HEK293T (cell line): ENCODE measurements at regions not wholly inside any gene's neighbourhood (a gene's known extent, or its start where the extent isn't known, plus 50 kb on each side); places are given as distances from the start of the nearest gene placed in this dataset.

Source experiments
- CTCF ChIA-PET: fragments of 350-600 bp; formaldehyde crosslinking; extraction: SDS; loops from one replicate; lab custom pipeline; 2021; ENCODE audit warnings: antibody characterized with exemption, inconsistent platforms; lab: Yijun Ruan, JAX
- POLR2A ChIA-PET: fragments of 350-600 bp; formaldehyde crosslinking; extraction: SDS; loops from one replicate; lab custom pipeline; 2020; ENCODE audit warnings: antibody characterized with exemption, inconsistent platforms; lab: Yijun Ruan, JAX
- DNase-seq: peaks from one replicate; pipeline ENCODE4 v3.0.0; 2012; ENCODE audit warnings: mixed read lengths; ENCODE audit errors: extremely low spot score
- ARNT ChIP-seq: fragments of 450-650 bp; IDR thresholded peaks from 2 replicates; pipeline ENCODE4 v1.6.1; 2017; ENCODE audit warnings: mild to moderate bottlenecking
- BHLHE40 ChIP-seq: fragments of 450-650 bp; IDR thresholded peaks from 2 replicates; pipeline ENCODE4 v1.6.1; 2016; ENCODE audit warnings: mild to moderate bottlenecking, moderate library complexity, borderline replicate concordance
- CTBP1 ChIP-seq: fragments of 450-650 bp; IDR thresholded peaks from 2 replicates; pipeline ENCODE4 v1.6.1; 2016; ENCODE audit warnings: borderline replicate concordance
- ELF4 ChIP-seq: fragments of 450-650 bp; IDR thresholded peaks from 2 replicates; pipeline ENCODE4 v1.6.1; 2017; ENCODE audit warnings: antibody characterized with exemption
- FOXA1 ChIP-seq: fragments of 450-650 bp; IDR thresholded peaks from 2 replicates; pipeline ENCODE4 v1.6.1; 2016; ENCODE audit warnings: mild to moderate bottlenecking
- FOXK2 ChIP-seq: fragments of 450-650 bp; IDR thresholded peaks from 2 replicates; pipeline ENCODE4 v1.6.1; 2016; ENCODE audit warnings: mild to moderate bottlenecking
- FOXM1 ChIP-seq: fragments of 450-650 bp; IDR thresholded peaks from 2 replicates; pipeline ENCODE4 v1.6.1; 2017; ENCODE audit warnings: mild to moderate bottlenecking, borderline replicate concordance
- HDGF ChIP-seq: fragments of 450-650 bp; IDR thresholded peaks from 2 replicates; pipeline ENCODE4 v1.6.1; 2017; ENCODE audit warnings: antibody characterized with exemption, borderline replicate concordance
- L3MBTL2 ChIP-seq: fragments of 450-650 bp; conservative IDR thresholded peaks from 2 replicates; pipeline ENCODE4 v1.6.1; 2016; ENCODE audit warnings: mild to moderate bottlenecking
- LEF1 ChIP-seq: fragments of 450-650 bp; IDR thresholded peaks from 2 replicates; pipeline ENCODE4 v1.6.1; 2017; ENCODE audit warnings: mild to moderate bottlenecking, borderline replicate concordance
- NFRKB ChIP-seq: fragments of 450-650 bp; IDR thresholded peaks from 2 replicates; pipeline ENCODE4 v1.6.1; 2016; ENCODE audit warnings: mild to moderate bottlenecking, moderate library complexity
- SP1 ChIP-seq: fragments of 450-650 bp; IDR thresholded peaks from 2 replicates; pipeline ENCODE4 v1.6.1; 2017
- SUZ12 ChIP-seq: fragments of 450-650 bp; IDR thresholded peaks from 2 replicates; pipeline ENCODE4 v1.6.1; 2016; ENCODE audit warnings: mild to moderate bottlenecking
- TARDBP ChIP-seq: fragments of 450-650 bp; IDR thresholded peaks from 2 replicates; pipeline ENCODE4 v1.6.1; 2016
- ZNF384 ChIP-seq: fragments of 450-650 bp; IDR thresholded peaks from 2 replicates; pipeline ENCODE4 v1.6.1; 2016
- TF ChIP-seq, protein P1 (sequence below): fragments of 450-650 bp; IDR thresholded peaks from 2 replicates; pipeline ENCODE4 v1.6.1; 2016

DNA sequence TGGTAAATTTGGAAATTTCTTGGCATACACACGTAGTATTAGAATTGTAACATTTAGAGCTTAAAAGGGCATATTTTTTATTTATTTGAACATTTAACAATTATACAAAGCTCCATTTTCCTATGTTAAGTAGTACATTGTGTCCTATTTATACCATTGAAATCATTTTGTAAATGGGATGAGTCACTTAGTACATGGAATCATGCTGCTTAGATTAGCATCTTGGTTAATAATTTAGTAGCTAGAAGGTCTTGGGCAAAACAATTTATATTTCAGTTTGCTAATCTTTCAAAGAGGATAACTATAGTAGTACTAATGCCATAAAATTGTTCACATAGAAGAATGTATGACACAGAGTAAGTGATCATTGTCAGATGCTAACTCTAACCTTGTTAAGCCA lies 450.1 kb upstream of the LUZP2 start:
- no peak for DNase-seq
- CTCF ChIA-PET, result no interaction called here
- TF ChIP-seq SP1, result no peak
- no peak for TF ChIP-seq HDGF
- TF ChIP-seq FOXM1, result no peak
- no peak for TF ChIP-seq TARDBP
- TF ChIP-seq NFRKB, result no peak
- no peak for TF ChIP-seq CTBP1
- no peak for TF ChIP-seq BHLHE40
- no peak for TF ChIP-seq L3MBTL2
- no peak for TF ChIP-seq LEF1
- TF ChIP-seq FOXA1, result no peak
- TF ChIP-seq, protein P1, sequence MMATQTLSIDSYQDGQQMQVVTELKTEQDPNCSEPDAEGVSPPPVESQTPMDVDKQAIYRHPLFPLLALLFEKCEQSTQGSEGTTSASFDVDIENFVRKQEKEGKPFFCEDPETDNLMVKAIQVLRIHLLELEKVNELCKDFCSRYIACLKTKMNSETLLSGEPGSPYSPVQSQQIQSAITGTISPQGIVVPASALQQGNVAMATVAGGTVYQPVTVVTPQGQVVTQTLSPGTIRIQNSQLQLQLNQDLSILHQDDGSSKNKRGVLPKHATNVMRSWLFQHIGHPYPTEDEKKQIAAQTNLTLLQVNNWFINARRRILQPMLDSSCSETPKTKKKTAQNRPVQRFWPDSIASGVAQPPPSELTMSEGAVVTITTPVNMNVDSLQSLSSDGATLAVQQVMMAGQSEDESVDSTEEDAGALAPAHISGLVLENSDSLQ, result no peak
- TF ChIP-seq ELF4, result no peak
- no peak for TF ChIP-seq ARNT
- no peak for TF ChIP-seq FOXK2
- POLR2A ChIA-PET, result no interaction called here

DNA sequence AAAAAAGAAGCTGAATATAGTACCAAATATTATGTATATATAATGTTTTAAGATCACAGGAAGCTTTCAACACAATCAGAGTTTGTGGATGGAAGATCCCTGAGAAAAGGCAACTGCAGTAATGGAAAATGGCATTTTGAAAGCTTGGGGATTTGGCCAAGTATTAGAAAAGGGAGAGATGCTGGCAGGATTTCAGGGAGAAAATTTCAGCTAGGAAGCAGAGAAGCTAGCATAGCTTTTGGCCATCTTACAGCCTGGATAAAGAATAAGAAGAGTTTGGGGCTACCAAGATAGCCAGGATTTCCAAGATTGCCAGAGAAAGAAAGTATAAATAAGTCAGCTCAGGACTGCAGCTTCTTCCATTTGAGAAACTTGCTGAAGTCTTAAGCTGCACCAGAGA lies 440.8 kb upstream of the LUZP2 start:
- ChIA-PET CTCF (no interaction called here), POLR2A (no interaction called here)
- DNase-seq, result no peak
- TF ChIP-seq LEF1, result no peak
- no peak for TF ChIP-seq NFRKB

DNA sequence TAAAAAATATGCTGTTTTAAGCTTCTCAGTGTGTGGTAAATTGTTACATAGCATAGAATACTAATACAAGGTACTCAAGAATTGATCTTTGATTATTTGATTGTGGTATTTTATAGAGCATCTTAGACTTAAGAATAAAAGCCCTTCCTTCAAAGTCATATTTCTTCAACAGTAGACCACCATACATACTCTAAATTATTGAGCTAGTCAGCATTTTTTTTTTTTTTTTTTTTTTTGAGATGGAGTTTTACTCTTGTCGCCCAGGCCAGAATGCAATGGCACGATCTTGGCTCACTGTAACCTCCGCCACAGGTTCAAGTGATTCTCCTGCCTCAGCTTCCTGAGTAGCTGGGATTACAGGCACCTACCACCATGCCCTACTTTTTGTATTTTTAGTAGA lies 436.7 kb upstream of the LUZP2 start:
- TF ChIP-seq NFRKB (no peak), LEF1 (no peak), FOXK2 (no peak), ZNF384 (no peak), HDGF (no peak), ELF4 (no peak), ARNT (no peak), SUZ12 (no peak), CTBP1 (no peak)
- TF ChIP-seq, protein P1, result no peak
- POLR2A ChIA-PET, result no interaction called here
- CTCF ChIA-PET, result interaction anchor here (0.7 kb wide), 1 partner anchor 1878 kb away, joined by 4 read pairs; no protein-coding TSS in a partner anchor
- DNase-seq, result no peak

DNA sequence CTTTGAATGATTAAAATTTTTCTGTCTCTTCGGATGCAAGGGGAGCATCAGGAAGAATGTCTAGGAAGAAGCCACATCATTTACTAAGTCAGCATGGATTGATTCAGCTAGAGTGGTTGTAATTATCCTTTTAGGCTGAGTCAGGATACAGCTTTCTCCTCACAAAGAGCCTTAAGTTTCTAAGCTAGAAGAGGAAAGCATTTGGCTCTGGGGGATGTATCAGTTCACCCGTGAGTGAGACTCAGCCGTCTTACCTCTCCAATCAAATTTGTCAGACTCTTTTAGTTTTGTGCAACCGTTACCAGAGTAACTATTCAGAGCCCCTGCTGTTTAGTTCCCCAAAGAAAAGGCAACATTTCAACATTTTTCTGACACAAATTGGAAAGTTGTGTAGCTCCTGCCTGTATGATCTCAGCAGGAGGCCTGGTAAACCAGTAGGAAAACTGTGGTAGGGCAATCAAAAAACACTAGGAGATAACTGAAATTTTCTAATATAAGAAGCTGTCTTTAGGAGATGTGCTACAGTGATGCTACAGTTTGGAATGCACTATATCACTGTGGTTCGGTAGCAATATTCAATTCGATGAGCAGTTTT lies 432.4 kb upstream of the LUZP2 start:
- CTCF ChIA-PET, result no interaction called here
- POLR2A ChIA-PET, result no interaction called here
- TF ChIP-seq L3MBTL2, result no peak
- no peak for TF ChIP-seq FOXM1
- TF ChIP-seq FOXA1, result no peak
- TF ChIP-seq TARDBP, result no peak
- TF ChIP-seq, protein P1, result no peak
- TF ChIP-seq ARNT, result no peak
- TF ChIP-seq SP1, result no peak
- no peak for TF ChIP-seq ELF4
- TF ChIP-seq BHLHE40, result no peak
- TF ChIP-seq SUZ12, result no peak
- TF ChIP-seq FOXK2, result no peak
- no peak for TF ChIP-seq HDGF
- no peak for TF ChIP-seq NFRKB
- TF ChIP-seq LEF1, result no peak
- DNase-seq, result no peak

DNA sequence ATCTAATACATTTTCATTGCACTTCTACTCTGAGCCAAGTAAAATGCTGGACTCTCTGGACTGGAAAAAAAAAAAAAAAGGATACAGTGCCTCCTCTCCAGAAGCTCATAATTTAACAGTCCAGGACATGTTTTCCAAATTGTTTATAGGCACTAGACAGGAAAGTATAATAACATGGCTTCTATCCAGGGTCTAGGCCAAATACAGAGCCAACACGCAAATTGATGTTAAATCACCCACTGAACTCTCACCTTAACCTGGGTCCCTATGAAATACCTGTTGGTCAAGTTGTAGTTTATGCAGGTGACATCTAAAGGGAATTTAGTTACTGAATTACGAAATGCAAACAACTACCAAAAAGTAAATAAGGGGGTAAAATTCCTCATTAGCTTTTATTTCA lies 428.7 kb upstream of the LUZP2 start:
- TF ChIP-seq SUZ12 (no peak), L3MBTL2 (no peak), ZNF384 (no peak)
- CTCF ChIA-PET, result no interaction called here
- DNase-seq, result no peak
- POLR2A ChIA-PET, result no interaction called here

DNA sequence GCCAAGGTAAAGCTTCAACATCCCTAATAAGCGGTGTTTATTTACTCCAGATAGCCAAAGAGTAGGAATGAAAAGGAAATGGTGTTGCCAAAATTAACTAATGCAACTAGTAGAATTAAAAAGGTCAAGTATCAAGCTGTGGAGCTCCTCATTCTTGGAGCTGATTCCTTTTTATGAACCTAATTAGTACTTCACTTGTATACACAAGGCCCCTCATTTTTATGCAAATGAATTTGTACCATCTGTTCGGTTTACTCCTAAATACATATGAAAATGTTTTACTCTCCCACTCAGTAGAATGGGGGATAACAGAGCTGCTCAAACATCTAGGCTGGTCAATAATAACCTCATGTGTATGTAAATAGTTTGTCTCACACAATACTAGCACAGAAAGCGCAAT lies 426.4 kb upstream of the LUZP2 start:
- ChIA-PET POLR2A (no interaction called here), CTCF (no interaction called here)
- TF ChIP-seq FOXM1 (no peak), SUZ12 (no peak), ELF4 (no peak), ZNF384 (no peak), CTBP1 (no peak)
- TF ChIP-seq, protein P1, result no peak
- DNase-seq, result no peak

DNA sequence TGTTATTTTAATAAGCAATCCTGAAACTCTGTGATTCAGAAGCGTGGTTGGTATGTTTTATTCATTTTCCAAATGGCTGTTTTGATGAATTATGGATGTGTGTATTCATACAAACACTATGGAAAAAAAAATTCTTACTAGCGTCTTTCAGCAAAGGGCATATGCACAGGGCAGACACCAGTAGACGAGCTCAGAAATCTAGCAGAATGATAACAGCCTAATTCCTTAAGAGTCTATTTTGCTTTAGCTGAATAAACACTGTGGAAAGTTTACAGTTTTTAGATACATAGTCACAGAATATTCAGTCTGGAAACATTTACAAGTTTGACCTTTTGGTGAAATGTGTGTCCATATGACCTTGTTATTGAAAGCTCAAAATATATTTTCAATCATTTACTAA lies 418.8 kb upstream of the LUZP2 start:
- no peak for TF ChIP-seq BHLHE40
- no peak for TF ChIP-seq FOXK2
- TF ChIP-seq TARDBP, result no peak
- TF ChIP-seq ELF4, result no peak
- no peak for TF ChIP-seq SUZ12
- TF ChIP-seq FOXA1, result no peak
- POLR2A ChIA-PET, result no interaction called here
- CTCF ChIA-PET, result no interaction called here
- no peak for DNase-seq
